Heart left ventricle (tissue), 16 donors: ENCODE measurements at regions not wholly inside any gene's neighbourhood (a gene's known extent, or its start where the extent isn't known, plus 50 kb on each side); places are given as distances from the start of the nearest gene placed in this dataset.

Experiments used
- ATAC-seq, 4 donors: fragments of 200-7000 bp; cut with Tn5 transposase; one replicate each; pipeline ENCODE4 v1.9.1; 2020 to 2022; ENCODE audit warnings: moderate library complexity in 4 of 4, mild to moderate bottlenecking in 3 of 4, moderate number of reproducible peaks in 1 of 4
- DNase-seq, 5 donors: peaks; one replicate each; pipeline ENCODE4 v3.0.0-alpha.2; 2020
- H3K27ac ChIP-seq, 12 donors: fragments of 200-600 bp; sonication (generic) in 4 of 12; one replicate each; pipeline versions ENCODE4 v1.5.0 to v1.8.0; 2016 to 2022; ENCODE audit warnings: mild to moderate bottlenecking in 2 of 12
- H3K27me3 ChIP-seq, 9 donors: fragments of 200-600 bp; sonication (generic) in 2 of 9; one replicate each; pipeline versions ENCODE4 v1.5.1 to v1.8.0; 2016 to 2022; ENCODE audit warnings: mild to moderate bottlenecking in 3 of 9
- H3K36me3 ChIP-seq, 9 donors: fragments of 200-600 bp; sonication (generic) in 2 of 9; one replicate each; pipeline versions ENCODE4 v1.5.0 to v1.8.0; 2018 to 2022; ENCODE audit warnings: mild to moderate bottlenecking in 2 of 9
- H3K4me1 ChIP-seq, 12 donors: fragments of 200-600 bp; sonication (generic) in 4 of 12; one replicate each; pipeline versions ENCODE4 v1.5.0 to v1.8.0; 2016 to 2022; ENCODE audit warnings: mild to moderate bottlenecking in 3 of 12
- H3K4me3 ChIP-seq, 12 donors: fragments of 200-600 bp; sonication (generic) in 4 of 12; one replicate each; pipeline versions ENCODE4 v1.5.0 to v1.8.0; 2017 to 2022; ENCODE audit warnings: mild to moderate bottlenecking in 9 of 12, moderate library complexity in 4 of 12
- H3K9me3 ChIP-seq, 12 donors: fragments of 200-600 bp; sonication (generic) in 4 of 12; one replicate each; pipeline versions ENCODE4 v1.5.0 to v1.8.0; 2016 to 2022; ENCODE audit warnings: mild to moderate bottlenecking in 1 of 12
- POLR2A ChIP-seq, 2 donors: fragments of 450-650 bp; IDR thresholded peaks; one replicate each; pipeline ENCODE4 v1.6.1; 2017; ENCODE audit warnings: antibody characterized with exemption in 2 of 2, mild to moderate bottlenecking in 2 of 2, moderate library complexity in 2 of 2
- WGBS, 4 donors: extraction: QIAGEN DNeasy Blood & Tissue Kit in 2 of 4; methylation state at CpG; one replicate each; pipeline versions ENCODE4 v1.1.5 to v1.1.7; 2013 to 2018; 5-methylcytosine and 5-hydroxymethylcytosine counted together
- intact Hi-C, 10 donors: fragments of 100-400 bp; cut with DNase I; formaldehyde crosslinking; loops; one replicate each; pipeline versions ENCODE4 v1.11.1 to v1.14.2; 2022
- TF ChIP-seq, protein P1 (sequence below), 12 donors: fragments of 200-600 bp; sonication (generic) in 4 of 12; IDR thresholded peaks; one replicate each; pipeline versions ENCODE4 v1.5.0 to v1.8.0; 2018 to 2022; ENCODE audit warnings: antibody characterized with exemption in 12 of 12, mild to moderate bottlenecking in 5 of 12
- donor health status: ischemic (EF 13 %, LVEDD 7.1; RV severe dilation, severe dysfunction).
- donor health status: healthy with polysubstance abuse.
- donor health status: DM: no; HTN: yes; CAD: no.
- donor health status: DM: no; HTN: no; CAD: no.
- donor health status: ischemic (EF 25% LVEDD 6.9; RV normal size, moderate dysfunction).
- donor health status: ischemic (EF 25% LVEDD 5.7; RV mildly dilated, moderate dysfunction).
- donor health status: healthy.
- donor health status: DM: yes; HTN: yes; CAD: no.
- donor health status: ischemic (EF 35%, LVEDD 5.7; RV mildly dilated, moderate dysfunction).
- donor health status: nonischemic (EF 11% LVEDD 7.7; RV severe dilation, severe dysfunction).
- donor health status: DM: yes; HTN: yes; CAD: no.
- donor health status: PGD.
- donor health status: ischemic (EF 29% LVEDD 5.4; RV normal size, mild dysfunction).
- donor health status: nonischemic (EF 23%, LVEDD 6.1; RV moderate dilation, normal function).

DNA sequence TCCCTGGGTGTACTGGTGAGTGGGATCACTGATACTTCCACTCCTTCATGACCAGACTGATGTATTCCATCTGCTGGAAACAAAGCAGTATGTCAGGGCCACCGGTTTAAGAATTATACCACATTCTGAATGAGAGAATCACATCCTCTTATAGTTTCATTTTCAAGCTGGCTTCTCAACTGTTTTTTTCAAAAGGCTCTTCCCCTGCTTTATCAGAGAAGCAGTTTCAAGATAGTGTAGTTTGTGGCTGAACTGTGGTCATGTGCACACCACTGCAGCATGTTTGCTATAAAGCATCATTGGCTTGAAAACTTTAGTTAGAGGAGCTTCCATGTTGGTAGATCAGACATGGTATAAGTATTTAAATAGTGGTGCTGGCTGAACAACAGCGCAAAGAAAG lies 450.5 kb upstream of the CDH10 start:
- intact Hi-C loops, result no loop called here
- DNase-seq, result no peak
- H3K9me3 ChIP-seq, result peaks cover 0 to 4% (median 0%) of the 10 kb centered on the region in 12 donors
- H3K36me3 ChIP-seq, result no peaks in the 10 kb centered on the region
- no peak overlapping the region for H3K4me3 ChIP-seq
- no peaks in the 10 kb centered on the region for H3K27me3 ChIP-seq
- no peak for TF ChIP-seq POLR2A (IDR thresholded peaks at IDR 0.05)
- TF ChIP-seq, protein P1, sequence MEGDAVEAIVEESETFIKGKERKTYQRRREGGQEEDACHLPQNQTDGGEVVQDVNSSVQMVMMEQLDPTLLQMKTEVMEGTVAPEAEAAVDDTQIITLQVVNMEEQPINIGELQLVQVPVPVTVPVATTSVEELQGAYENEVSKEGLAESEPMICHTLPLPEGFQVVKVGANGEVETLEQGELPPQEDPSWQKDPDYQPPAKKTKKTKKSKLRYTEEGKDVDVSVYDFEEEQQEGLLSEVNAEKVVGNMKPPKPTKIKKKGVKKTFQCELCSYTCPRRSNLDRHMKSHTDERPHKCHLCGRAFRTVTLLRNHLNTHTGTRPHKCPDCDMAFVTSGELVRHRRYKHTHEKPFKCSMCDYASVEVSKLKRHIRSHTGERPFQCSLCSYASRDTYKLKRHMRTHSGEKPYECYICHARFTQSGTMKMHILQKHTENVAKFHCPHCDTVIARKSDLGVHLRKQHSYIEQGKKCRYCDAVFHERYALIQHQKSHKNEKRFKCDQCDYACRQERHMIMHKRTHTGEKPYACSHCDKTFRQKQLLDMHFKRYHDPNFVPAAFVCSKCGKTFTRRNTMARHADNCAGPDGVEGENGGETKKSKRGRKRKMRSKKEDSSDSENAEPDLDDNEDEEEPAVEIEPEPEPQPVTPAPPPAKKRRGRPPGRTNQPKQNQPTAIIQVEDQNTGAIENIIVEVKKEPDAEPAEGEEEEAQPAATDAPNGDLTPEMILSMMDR (IDR thresholded peaks at IDR 0.05), result no peak
- ATAC-seq, result no peak
- no peak overlapping the region for H3K27ac ChIP-seq
- no peaks in the 10 kb centered on the region for H3K4me1 ChIP-seq
- WGBS, 4 donors, result 69 to 79% (median 73%) methylated on average over 2 of the region's 2 CpGs

DNA sequence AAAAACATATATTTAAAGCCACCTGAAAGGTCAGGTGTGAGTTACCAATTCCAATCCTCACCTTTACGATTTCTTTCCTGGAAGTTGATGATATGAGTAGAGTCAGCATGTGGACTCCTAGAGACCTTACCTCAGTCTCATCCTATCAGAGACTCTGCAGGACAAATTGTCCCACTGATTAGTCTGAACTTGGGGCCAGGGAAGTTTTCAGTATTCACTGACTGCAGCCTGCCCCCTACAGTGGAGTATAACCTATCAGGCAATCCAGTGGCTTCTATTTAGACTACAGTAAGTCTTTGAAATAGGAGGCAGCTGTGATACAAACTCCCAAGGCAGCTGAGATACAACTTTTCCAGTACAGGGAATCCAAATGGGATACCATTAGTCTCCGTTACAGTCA lies 449.4 kb upstream of the CDH10 start:
- H3K27ac ChIP-seq, result no peak overlapping the region
- WGBS, 4 donors, result 76 to 84% (median 83%) methylated on average over 2 of the region's 2 CpGs
- H3K4me3 ChIP-seq, result no peak overlapping the region
- no peak for TF ChIP-seq POLR2A (IDR thresholded peaks at IDR 0.05)
- TF ChIP-seq, protein P1 (IDR thresholded peaks at IDR 0.05), result no peak
- H3K36me3 ChIP-seq, result no peaks in the 10 kb centered on the region
- DNase-seq, result no peak
- H3K9me3 ChIP-seq, result peaks cover 0 to 4% (median 0%) of the 10 kb centered on the region in 12 donors
- no peaks in the 10 kb centered on the region for H3K4me1 ChIP-seq
- no peak for ATAC-seq
- intact Hi-C loops, result no loop called here
- no peaks in the 10 kb centered on the region for H3K27me3 ChIP-seq

DNA sequence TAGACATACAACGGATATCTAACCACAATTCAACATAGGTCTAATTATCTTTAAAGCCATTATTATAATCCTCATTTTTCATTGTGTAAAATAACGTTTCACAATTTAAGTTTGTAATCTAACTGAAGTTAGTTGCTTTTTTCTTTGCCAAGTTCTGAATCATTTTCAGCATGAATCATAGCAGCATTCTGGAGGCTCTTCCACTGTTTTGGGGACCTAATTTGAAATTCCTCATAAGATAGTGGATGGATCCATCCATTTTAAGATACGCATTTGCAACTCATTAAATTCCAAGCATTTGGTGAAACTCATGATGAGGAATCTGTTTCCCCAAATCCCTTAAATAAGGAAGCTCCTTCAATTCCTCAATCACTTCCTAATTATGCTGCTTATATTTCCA lies 447.1 kb upstream of the CDH10 start:
- 76 to 84% (median 80%) methylated on average over 3 of the region's 3 CpGs for WGBS, 4 donors
- no peak overlapping the region for H3K4me3 ChIP-seq
- H3K4me1 ChIP-seq, result no peaks in the 10 kb centered on the region
- H3K36me3 ChIP-seq, result no peaks in the 10 kb centered on the region
- H3K27ac ChIP-seq, result no peak overlapping the region
- H3K9me3 ChIP-seq, result peaks cover 0 to 4% (median 0%) of the 10 kb centered on the region in 12 donors
- ATAC-seq (no peak), DNase-seq (no peak)
- TF ChIP-seq, protein P1 (IDR thresholded peaks at IDR 0.05), result no peak
- intact Hi-C loops, result no loop called here
- H3K27me3 ChIP-seq, result no peaks in the 10 kb centered on the region

DNA sequence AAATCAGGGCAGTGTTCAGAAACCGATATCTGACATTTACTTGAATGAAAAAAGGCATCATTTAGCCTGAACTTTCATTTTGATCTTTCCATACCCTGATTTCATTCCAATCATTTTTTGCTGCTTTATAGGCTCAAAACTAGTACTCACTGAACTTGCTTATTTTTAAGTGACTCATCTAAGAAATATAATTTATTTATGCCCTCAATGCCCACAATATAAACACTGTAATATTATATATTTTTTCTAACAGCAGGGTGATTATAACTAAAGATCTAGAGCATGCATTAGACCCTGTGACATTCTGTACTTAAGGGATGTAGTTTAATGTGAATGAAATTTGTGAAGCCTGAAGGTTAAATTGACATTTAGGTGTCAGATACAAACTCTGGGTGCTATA lies 446.1 kb upstream of the CDH10 start:
- WGBS, 4 donors, result 69 to 90% (median 82%) methylated on average over 1 of the region's 1 CpG
- Histone ChIP-seq H3K4me3 (no peak overlapping the region), H3K27ac (no peak overlapping the region), H3K36me3 (no peaks in the 10 kb centered on the region), H3K9me3 (peaks cover 0 to 4% (median 0%) of the 10 kb centered on the region in 12 donors), H3K4me1 (no peaks in the 10 kb centered on the region), H3K27me3 (no peaks in the 10 kb centered on the region)
- ATAC-seq, result no peak
- TF ChIP-seq POLR2A (IDR thresholded peaks at IDR 0.05), result no peak
- TF ChIP-seq, protein P1 (IDR thresholded peaks at IDR 0.05), result no peak
- intact Hi-C loops, result no loop called here
- DNase-seq, result no peak
